ENCODE measurements at regions not wholly inside any gene's neighbourhood (a gene's known extent, or its start where the extent isn't known, plus 50 kb on each side); places are given as distances from the start of the nearest gene placed in this dataset.
"Not testable (repeated sequence)": the region's sequence is repeated elsewhere in the genome, so short reads cannot be mapped to it uniquely, and the experiment has no call there.

GRCh38 chr1:19591482-19592091 is 52.5 kb upstream of the NBL1 start:
- no peak for DNase-seq

GRCh38 chr1:19585507-19585906 is 58.6 kb upstream of the NBL1 start:
- no peak for DNase-seq

- peak; percentile 68 for DNase-seq
Measured at GRCh38 chr1:19582318-19582717, 61.8 kb upstream of the NBL1 start.

- no peak for DNase-seq
Measured at GRCh38 chr1:19581381-19581780, 62.7 kb upstream of the NBL1 start.

- no peak for DNase-seq
Measured at GRCh38 chr1:19577561-19577960, 66.5 kb upstream of the NBL1 start.

GRCh38 chr1:19577036-19577435 is 67.1 kb upstream of the NBL1 start:
- DNase-seq = no peak

GRCh38 chr1:19569786-19570185 is 74.3 kb upstream of the NBL1 start:
- no peak for DNase-seq

- DNase-seq = no peak
Measured at GRCh38 chr1:19567041-19567440, 77.1 kb upstream of the NBL1 start.

- no peak for DNase-seq
Measured at GRCh38 chr1:19564366-19564765, 79.0 kb upstream of the CAPZB start.

- DNase-seq = no peak
Measured at GRCh38 chr1:19563324-19564097, 78.2 kb upstream of the CAPZB start.

- DNase-seq = no peak
Measured at GRCh38 chr1:19562847-19563246, 77.5 kb upstream of the CAPZB start.

- no peak for DNase-seq
Measured at GRCh38 chr1:19560480-19560879, 75.1 kb upstream of the CAPZB start.

GRCh38 chr1:19559641-19560040 is 74.3 kb upstream of the CAPZB start:
- DNase-seq = no peak

- DNase-seq = no peak
Measured at GRCh38 chr1:19557609-19558051, 72.3 kb upstream of the CAPZB start.

GRCh38 chr1:19554090-19554489 is 68.8 kb upstream of the CAPZB start:
- no peak for DNase-seq

GRCh38 chr1:19552291-19553010 is 67.1 kb upstream of the CAPZB start:
- no peak for DNase-seq

- DNase-seq = not testable (repeated sequence)
Measured at GRCh38 chr1:19551837-19552236, 66.5 kb upstream of the CAPZB start.

GRCh38 chr1:19550437-19550836 is 65.1 kb upstream of the CAPZB start:
- not testable (repeated sequence) for DNase-seq

GRCh38 chr1:19547814-19548213 is 62.5 kb upstream of the CAPZB start:
- DNase-seq = no peak

GRCh38 chr1:19536519-19536918 is 51.2 kb upstream of the CAPZB start:
- no peak for DNase-seq

- DNase-seq = no peak
Measured at GRCh38 chr1:19535214-19535613, 49.9 kb upstream of the CAPZB start.
